Pancreas (tissue), 10 donors: ENCODE measurements at regions not wholly inside any gene's neighbourhood (a gene's known extent, or its start where the extent isn't known, plus 50 kb on each side); places are given as distances from the start of the nearest gene placed in this dataset.
A peak's percentile ranks its signal among the peaks of the same experiment; 100 is the strongest.

Source experiments
- ATAC-seq, 4 donors: fragments of 200-7000 bp; cut with Tn5 transposase; one replicate each; pipeline versions ENCODE4 v1.8.0 to v1.9.1; 2020; ENCODE audit warnings: mild to moderate bottlenecking in 4 of 4, moderate library complexity in 4 of 4
- DNase-seq, 6 donors: peaks; one replicate each; pipeline ENCODE4 v3.0.0-alpha.2; 2020
- FAIRE-seq: peaks from 2 replicates; lab custom pipeline; 2012; peaks lifted over from hg19 to GRCh38; lab: Jason Lieb, UNC
- H3K27ac ChIP-seq, 4 donors: fragments of 200-600 bp; sonication (generic); 1 replicate in 3 of 4; 2 replicates in 1 of 4; pipeline versions ENCODE4 v1.5.0 to v1.8.0; 2020
- H3K27me3 ChIP-seq, 4 donors: fragments of 200-600 bp; one replicate each; pipeline ENCODE4 v1.8.0; 2021
- H3K36me3 ChIP-seq, 3 donors: fragments of 200-600 bp; sonication (generic) in 1 of 3; one replicate each; pipeline versions ENCODE4 v1.5.0 to v1.8.0; 2020 to 2021
- H3K4me1 ChIP-seq, 3 donors: fragments of 200-600 bp; one replicate each; pipeline ENCODE4 v1.8.0; 2021
- H3K4me3 ChIP-seq, 4 donors: fragments of 200-600 bp; sonication (generic) in 2 of 4; one replicate each; pipeline versions ENCODE4 v1.5.0 to v1.8.0; 2020 to 2021
- H3K9me3 ChIP-seq, 4 donors: fragments of 200-600 bp; one replicate each; pipeline ENCODE4 v1.8.0; 2021
- WGBS, 2 donors: extraction: QIAGEN DNeasy Blood & Tissue Kit; methylation state at CpG; one replicate each; pipeline ENCODE4 v1.1.7; 2013; 5-methylcytosine and 5-hydroxymethylcytosine counted together
- intact Hi-C, 3 donors: fragments of 100-400 bp; cut with DNase I; formaldehyde crosslinking; loops; one replicate each; pipeline versions ENCODE4 v1.11.1 to v1.14.2; 2022
- TF ChIP-seq, protein P1 (sequence below), 4 donors: fragments of 200-600 bp; sonication (generic) in 3 of 4; IDR thresholded peaks; one replicate each; pipeline versions ENCODE4 v1.5.0 to v1.8.0; 2021; ENCODE audit warnings: antibody characterized with exemption in 4 of 4
- donor health status: healthy with polysubstance abuse.
- donor health status: DM: no; HTN: no; CAD: no; lungs with moderate emphysema.
- donor health status: DM: no; HTN: no; CAD: no.
- donor health status: control.
- donor health status: control.
- donor health status: Bipolar disorder and iron deficiency.
- donor health status: DM: yes; HTN: yes; CAD: no.
- donor health status: DM: no; HTN: no; CAD: no.
- donor health status: DM: no; HTN: no; CAD: no.
- donor health status: DM: yes; HTN: yes; CAD: no.

DNA sequence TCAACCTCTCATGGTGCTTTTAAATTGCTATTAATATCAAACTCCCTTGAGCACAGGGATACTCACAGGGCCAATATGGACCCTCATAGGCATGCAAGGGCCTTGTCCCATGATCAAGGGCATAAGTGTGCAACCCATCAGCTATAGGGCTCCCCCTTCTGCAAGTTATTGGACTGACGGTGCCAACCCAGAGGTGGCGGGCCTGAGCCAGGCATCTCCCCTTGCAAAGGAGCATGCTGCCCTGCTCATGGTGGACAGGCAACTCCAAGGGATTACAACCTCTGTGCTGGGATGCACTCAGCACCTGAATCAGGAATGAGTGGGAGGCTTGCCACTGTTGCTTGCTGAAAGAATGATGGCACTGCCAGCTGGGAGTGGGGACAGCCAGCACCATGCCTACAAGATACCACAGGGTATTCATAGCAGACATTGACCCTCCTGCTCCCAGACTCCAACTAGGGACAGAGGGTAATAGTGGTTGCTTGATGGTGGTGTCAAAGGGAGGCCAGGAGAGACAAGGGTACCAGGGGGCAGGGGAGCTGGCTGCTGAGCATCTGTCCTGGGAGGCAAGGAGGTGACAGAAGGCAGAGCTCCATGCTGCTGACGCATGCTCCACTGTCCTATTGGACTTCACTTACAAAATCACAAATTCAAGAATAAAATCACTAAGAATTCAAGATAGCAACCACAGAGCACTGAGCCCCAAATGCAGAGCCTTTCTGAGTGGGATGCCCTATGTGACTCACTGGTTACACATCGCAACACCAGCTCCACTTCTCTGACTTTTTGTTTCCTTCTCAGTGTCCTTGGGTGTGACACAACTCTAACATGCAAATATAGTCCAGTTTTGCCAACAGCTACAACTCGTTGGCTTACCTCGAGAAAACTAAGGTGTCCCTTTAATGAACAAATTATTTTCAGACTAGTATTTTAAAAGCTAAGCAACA lies 157.1 kb upstream of the CCDC150 start:
- intact Hi-C loops = no loop called here

DNA sequence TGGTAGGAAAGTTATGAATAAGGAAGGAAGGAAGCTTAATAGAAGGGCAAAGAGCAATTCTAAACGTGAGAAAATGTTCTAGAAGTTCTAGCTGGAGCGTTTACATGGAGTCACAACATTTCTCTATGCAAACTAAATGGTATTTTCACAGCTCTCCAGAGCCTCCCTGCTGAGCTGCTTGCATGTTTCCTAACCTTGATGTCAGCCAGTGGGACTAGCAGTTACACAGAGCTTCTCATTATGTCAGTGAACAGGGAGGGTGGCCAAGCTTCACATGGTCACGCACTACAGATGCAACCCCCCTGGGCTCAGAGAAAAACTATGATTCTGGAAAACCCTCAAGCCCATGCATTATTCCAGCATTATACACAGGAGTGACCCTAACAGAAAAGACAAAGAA lies 153.4 kb upstream of the CCDC150 start:
- no peaks in the 10 kb centered on the region for H3K4me1 ChIP-seq
- H3K9me3 ChIP-seq = no peaks in the 10 kb centered on the region
- FAIRE-seq (no peak), DNase-seq (no peak), ATAC-seq (no peak)
- 55 to 59% methylated on average over 3 of the region's 3 CpGs for WGBS, 2 donors
- no peak overlapping the region for H3K4me3 ChIP-seq
- H3K27ac ChIP-seq = no peak overlapping the region
- TF ChIP-seq, protein P1, sequence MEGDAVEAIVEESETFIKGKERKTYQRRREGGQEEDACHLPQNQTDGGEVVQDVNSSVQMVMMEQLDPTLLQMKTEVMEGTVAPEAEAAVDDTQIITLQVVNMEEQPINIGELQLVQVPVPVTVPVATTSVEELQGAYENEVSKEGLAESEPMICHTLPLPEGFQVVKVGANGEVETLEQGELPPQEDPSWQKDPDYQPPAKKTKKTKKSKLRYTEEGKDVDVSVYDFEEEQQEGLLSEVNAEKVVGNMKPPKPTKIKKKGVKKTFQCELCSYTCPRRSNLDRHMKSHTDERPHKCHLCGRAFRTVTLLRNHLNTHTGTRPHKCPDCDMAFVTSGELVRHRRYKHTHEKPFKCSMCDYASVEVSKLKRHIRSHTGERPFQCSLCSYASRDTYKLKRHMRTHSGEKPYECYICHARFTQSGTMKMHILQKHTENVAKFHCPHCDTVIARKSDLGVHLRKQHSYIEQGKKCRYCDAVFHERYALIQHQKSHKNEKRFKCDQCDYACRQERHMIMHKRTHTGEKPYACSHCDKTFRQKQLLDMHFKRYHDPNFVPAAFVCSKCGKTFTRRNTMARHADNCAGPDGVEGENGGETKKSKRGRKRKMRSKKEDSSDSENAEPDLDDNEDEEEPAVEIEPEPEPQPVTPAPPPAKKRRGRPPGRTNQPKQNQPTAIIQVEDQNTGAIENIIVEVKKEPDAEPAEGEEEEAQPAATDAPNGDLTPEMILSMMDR (IDR thresholded peaks at IDR 0.05) = no peak
- H3K27me3 ChIP-seq = no peaks in the 10 kb centered on the region
- H3K36me3 ChIP-seq = no peaks in the 10 kb centered on the region
- intact Hi-C loops = no loop called here

More for the DNA sequence above, 157.1 kb upstream of the CCDC150 start:
- Histone ChIP-seq H3K27ac (no peak overlapping the region), H3K4me1 (no peaks in the 10 kb centered on the region), H3K36me3 (no peaks in the 10 kb centered on the region), H3K9me3 (no peaks in the 10 kb centered on the region), H3K27me3 (no peaks in the 10 kb centered on the region), H3K4me3 (no peak overlapping the region)
- TF ChIP-seq, protein P1 (IDR thresholded peaks at IDR 0.05) = no peak
- DNase-seq (peak in 1 of 6 donors; percentile 43), FAIRE-seq (no peak), ATAC-seq (no peak)
- 66 to 81% methylated on average over 6 of the region's 6 CpGs for WGBS, 2 donors

DNA sequence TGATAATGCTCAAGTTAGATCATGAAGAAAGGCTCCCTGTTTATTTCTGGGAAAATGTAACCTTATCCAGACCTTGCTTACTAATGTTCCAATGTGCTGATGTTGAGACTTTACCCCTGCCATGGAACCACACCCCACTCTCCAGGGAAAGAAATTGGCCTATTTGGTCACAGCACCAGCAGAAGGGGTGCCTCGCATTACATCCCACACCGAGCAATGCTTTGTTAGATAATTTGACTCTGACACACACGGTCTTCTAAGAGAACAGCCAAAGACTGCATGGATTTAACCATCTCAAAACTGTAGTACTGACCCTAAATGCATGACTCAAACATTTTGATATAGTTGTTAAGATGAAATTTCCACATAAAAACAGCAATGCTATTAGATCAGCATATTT lies 152.1 kb upstream of the CCDC150 start:
- ATAC-seq = no peak
- DNase-seq = no peak
- Histone ChIP-seq H3K27me3 (no peaks in the 10 kb centered on the region), H3K9me3 (no peaks in the 10 kb centered on the region), H3K27ac (no peak overlapping the region), H3K36me3 (no peaks in the 10 kb centered on the region), H3K4me1 (no peaks in the 10 kb centered on the region), H3K4me3 (no peak overlapping the region)
- WGBS, 2 donors = 63 to 75% methylated on average over 3 of the region's 3 CpGs
- FAIRE-seq = no peak
- intact Hi-C loops = no loop called here
- TF ChIP-seq, protein P1 (IDR thresholded peaks at IDR 0.05) = no peak

- intact Hi-C loops = no loop called here
- Histone ChIP-seq H3K27me3 (no peaks in the 10 kb centered on the region), H3K9me3 (no peaks in the 10 kb centered on the region), H3K4me3 (no peak overlapping the region), H3K27ac (no peak overlapping the region), H3K4me1 (no peaks in the 10 kb centered on the region), H3K36me3 (no peaks in the 10 kb centered on the region)
- DNase-seq = no peak
- no peak for FAIRE-seq
- ATAC-seq = no peak
- TF ChIP-seq, protein P1 (IDR thresholded peaks at IDR 0.05) = no peak
- 46 to 55% methylated on average over 1 of the region's 1 CpG for whole genome bisulfite sequencing, 2 donors
These were observed 150.1 kb upstream of the CCDC150 start for GRCh38 chr2:196489371-196489770.

DNA sequence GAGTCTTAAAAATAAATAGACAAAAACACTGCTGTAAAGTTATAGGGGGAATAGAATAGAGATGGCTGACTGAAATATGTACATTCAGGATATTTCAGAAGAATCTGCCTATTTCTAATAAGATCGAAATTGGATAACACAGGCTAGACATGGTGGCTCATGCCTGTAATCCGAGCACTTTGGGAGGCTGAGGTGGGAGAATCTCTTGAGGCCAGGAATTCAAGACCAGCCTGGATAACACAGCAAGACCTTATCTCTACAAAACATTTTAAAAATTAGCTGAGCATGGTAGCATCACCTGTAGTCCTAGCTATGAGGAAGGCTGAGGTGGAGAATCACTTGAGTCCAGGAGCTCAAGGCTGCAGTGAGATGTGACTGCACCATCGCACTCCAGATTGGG lies 146.6 kb upstream of the CCDC150 start:
- no peaks in the 10 kb centered on the region for H3K4me1 ChIP-seq
- no peak overlapping the region for H3K4me3 ChIP-seq
- no peaks in the 10 kb centered on the region for H3K9me3 ChIP-seq
- TF ChIP-seq, protein P1 (IDR thresholded peaks at IDR 0.05) = no peak
- H3K27ac ChIP-seq = no peak overlapping the region
- no peak for FAIRE-seq
- ATAC-seq = no peak
- no peak for DNase-seq
- H3K36me3 ChIP-seq = no peaks in the 10 kb centered on the region
- 53 to 75% methylated on average over 3 of the region's 3 CpGs for WGBS, 2 donors
- no peaks in the 10 kb centered on the region for H3K27me3 ChIP-seq
- intact Hi-C loops = no loop called here
